Epithelial cell of esophagus (primary cell): ENCODE measurements at regions not wholly inside any gene's neighbourhood (a gene's known extent, or its start where the extent isn't known, plus 50 kb on each side); places are given as distances from the start of the nearest gene placed in this dataset.

Source experiments
- DNase-seq: peaks from one replicate; pipeline ENCODE4 v3.0.0; 2010; ENCODE audit warnings: low read depth
- H3K4me3 ChIP-seq: 2 replicates; pipeline ENCODE4 v1.5.1; 2011; ENCODE audit warnings: mild to moderate bottlenecking, low read length, control low read depth
- TF ChIP-seq, protein P1 (sequence below): IDR thresholded peaks from 2 replicates; pipeline ENCODE4 v1.5.1; 2011; ENCODE audit warnings: low read depth, mild to moderate bottlenecking, low read length, control low read depth, inconsistent platforms; ENCODE audit not compliant: insufficient read depth; ENCODE audit errors: missing control alignments

DNA sequence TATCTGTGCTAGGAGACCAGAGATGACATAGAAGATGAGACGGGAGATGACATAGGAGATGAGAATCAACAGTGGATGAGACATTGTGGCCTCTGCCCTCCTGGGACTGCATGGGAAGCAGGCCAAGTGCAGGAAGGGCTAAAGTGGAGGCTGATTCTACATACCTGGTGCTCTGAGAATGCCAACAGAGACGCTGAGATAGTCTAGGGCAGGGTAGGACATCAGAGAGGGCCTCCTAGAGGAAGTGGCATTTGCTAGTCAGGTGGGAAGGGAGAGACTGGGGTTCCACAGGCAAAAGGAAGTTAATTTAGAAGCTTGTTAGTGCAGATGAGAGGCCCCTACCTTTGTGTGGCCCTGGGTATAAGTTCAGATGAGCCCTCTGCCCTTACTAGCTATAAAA, 224.2 kb downstream of the CBLN1 start:
- no peak for DNase-seq
- no peak overlapping the region for H3K4me3 ChIP-seq
- TF ChIP-seq, protein P1, sequence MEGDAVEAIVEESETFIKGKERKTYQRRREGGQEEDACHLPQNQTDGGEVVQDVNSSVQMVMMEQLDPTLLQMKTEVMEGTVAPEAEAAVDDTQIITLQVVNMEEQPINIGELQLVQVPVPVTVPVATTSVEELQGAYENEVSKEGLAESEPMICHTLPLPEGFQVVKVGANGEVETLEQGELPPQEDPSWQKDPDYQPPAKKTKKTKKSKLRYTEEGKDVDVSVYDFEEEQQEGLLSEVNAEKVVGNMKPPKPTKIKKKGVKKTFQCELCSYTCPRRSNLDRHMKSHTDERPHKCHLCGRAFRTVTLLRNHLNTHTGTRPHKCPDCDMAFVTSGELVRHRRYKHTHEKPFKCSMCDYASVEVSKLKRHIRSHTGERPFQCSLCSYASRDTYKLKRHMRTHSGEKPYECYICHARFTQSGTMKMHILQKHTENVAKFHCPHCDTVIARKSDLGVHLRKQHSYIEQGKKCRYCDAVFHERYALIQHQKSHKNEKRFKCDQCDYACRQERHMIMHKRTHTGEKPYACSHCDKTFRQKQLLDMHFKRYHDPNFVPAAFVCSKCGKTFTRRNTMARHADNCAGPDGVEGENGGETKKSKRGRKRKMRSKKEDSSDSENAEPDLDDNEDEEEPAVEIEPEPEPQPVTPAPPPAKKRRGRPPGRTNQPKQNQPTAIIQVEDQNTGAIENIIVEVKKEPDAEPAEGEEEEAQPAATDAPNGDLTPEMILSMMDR, result no peak

- no peak overlapping the region for H3K4me3 ChIP-seq
- no peak for DNase-seq
- TF ChIP-seq, protein P1, result no peak
Observed at GRCh38 chr16:49056546-49056945, 225.1 kb downstream of the CBLN1 start.

GRCh38 chr16:49055824-49056545, 225.7 kb downstream of the CBLN1 start:
- no peak overlapping the region for H3K4me3 ChIP-seq
- TF ChIP-seq, protein P1, result no peak
- DNase-seq, result no peak

DNA sequence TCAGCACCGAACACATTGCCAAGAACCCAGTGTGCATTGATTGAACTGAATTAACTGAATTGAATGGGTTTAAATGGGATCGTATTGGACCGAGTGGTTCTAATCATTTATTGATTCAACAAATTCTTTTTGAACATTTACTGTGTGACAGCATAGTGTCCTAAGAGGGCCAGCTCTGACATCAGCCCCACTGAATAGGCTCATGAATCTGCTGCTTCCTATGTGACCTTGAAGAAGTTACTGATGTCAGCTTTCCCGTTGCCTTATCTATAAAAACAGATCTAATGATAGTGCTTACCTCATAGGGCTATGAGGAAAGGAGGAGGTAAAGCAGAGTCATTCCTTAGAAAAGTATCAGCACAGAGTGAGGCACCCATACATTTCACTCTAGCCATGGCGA, 226.3 kb downstream of the CBLN1 start:
- TF ChIP-seq, protein P1, result no peak
- no peak overlapping the region for H3K4me3 ChIP-seq
- no peak for DNase-seq

DNA sequence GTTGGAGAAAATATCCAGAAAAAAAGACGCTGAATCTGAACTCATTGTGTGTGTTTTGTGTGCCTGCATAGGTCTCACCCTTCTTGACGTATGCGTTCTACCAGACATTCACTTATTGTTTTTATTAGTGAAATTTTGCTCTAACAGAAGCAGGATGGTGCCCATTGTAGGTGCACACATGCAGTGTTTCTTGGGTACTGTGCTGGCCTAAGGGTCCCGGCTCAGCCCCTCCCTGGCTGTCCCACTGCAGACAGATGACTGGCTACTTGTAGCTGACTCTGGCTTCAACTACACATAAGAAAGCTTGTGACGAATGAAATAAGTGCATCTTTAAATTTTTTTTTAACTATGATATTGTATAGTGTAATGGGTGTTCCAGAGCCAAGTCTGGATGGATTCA, 227.0 kb downstream of the CBLN1 start:
- no peak for DNase-seq
- no peak overlapping the region for H3K4me3 ChIP-seq
- TF ChIP-seq, protein P1, result no peak

GRCh38 chr16:49052846-49053245, 228.8 kb downstream of the CBLN1 start:
- DNase-seq, result no peak
- TF ChIP-seq, protein P1, result no peak
- no peak overlapping the region for H3K4me3 ChIP-seq

- TF ChIP-seq, protein P1, result no peak
- no peak overlapping the region for H3K4me3 ChIP-seq
- no peak for DNase-seq
Observed at GRCh38 chr16:49051576-49051975, 230.1 kb downstream of the CBLN1 start.
